HEK293 (cell line): ENCODE measurements at regions not wholly inside any gene's neighbourhood (a gene's known extent, or its start where the extent isn't known, plus 50 kb on each side); places are given as distances from the start of the nearest gene placed in this dataset.

Experiments used
- CTCF ChIA-PET: fragments of 350-600 bp; formaldehyde crosslinking; extraction: SDS; loops from one replicate; lab custom pipeline; 2021; ENCODE audit warnings: antibody characterized with exemption; lab: Yijun Ruan, JAX
- POLR2A ChIA-PET: fragments of 300-600 bp; formaldehyde crosslinking; extraction: SDS; loops from one replicate; lab custom pipeline; 2020; ENCODE audit warnings: antibody characterized with exemption, inconsistent platforms; lab: Yijun Ruan, JAX
- H3K27ac ChIP-seq: fragments of 200-500 bp; sonication (Bioruptor generic); 2 replicates; pipeline ENCODE4 v1.5.1; 2014; ENCODE audit warnings: low read depth, low read length, control low read depth, inconsistent platforms; ENCODE audit errors: extremely low read depth
- H3K36me3 ChIP-seq, 2 experiments: fragments of 200-500 bp in 1 of 2; sonication (Bioruptor generic) in 1 of 2; 1 replicate in 1 of 2; 2 replicates in 1 of 2; pipeline ENCODE4 v1.5.1; 2014 to 2017; ENCODE audit warnings: inconsistent platforms in 2 of 2, low read length in 2 of 2; ENCODE audit not compliant: control insufficient read depth in 2 of 2, insufficient read depth in 1 of 2
- H3K4me1 ChIP-seq: fragments of 200-500 bp; sonication (Bioruptor generic); 2 replicates; pipeline ENCODE4 v1.5.1; 2014; ENCODE audit warnings: mild to moderate bottlenecking, low read length, inconsistent platforms; ENCODE audit not compliant: control insufficient read depth, insufficient read depth
- H3K4me3 ChIP-seq: 2 replicates; pipeline ENCODE4 v1.5.1; 2011; ENCODE audit warnings: low read depth, mild to moderate bottlenecking, control low read depth, low read length, moderate library complexity
- H3K9me3 ChIP-seq: fragments of 200-500 bp; sonication (Bioruptor generic); 2 replicates; pipeline ENCODE4 v1.5.1; 2014; ENCODE audit warnings: low read depth, low read length, inconsistent platforms; ENCODE audit not compliant: control insufficient read depth, insufficient read depth
- IKZF3 ChIP-seq: fragments of 450-650 bp; IDR thresholded peaks from 2 replicates; pipeline ENCODE4 v1.5.0; 2018; ENCODE audit warnings: missing biosample characterization, mild to moderate bottlenecking, missing genetic modification characterization, moderate library complexity
- KLF16 ChIP-seq: fragments of 450-650 bp; formaldehyde crosslinking; IDR thresholded peaks from 2 replicates; pipeline ENCODE4 v1.5.1; 2017; ENCODE audit warnings: missing biosample characterization, missing genetic modification characterization
- PATZ1 ChIP-seq: fragments of 450-650 bp; formaldehyde crosslinking; IDR thresholded peaks from 2 replicates; pipeline ENCODE4 v1.5.1; 2016; ENCODE audit warnings: missing biosample characterization, missing genetic modification characterization
- PRDM6 ChIP-seq: fragments of 450-650 bp; formaldehyde crosslinking; IDR thresholded peaks from 2 replicates; pipeline ENCODE4 v1.5.1; 2017; ENCODE audit warnings: missing biosample characterization, missing genetic modification characterization
- ZBTB17 ChIP-seq: fragments of 450-650 bp; formaldehyde crosslinking; IDR thresholded peaks from 2 replicates; pipeline ENCODE4 v1.5.1; 2016; ENCODE audit warnings: missing biosample characterization, missing genetic modification characterization
- ZBTB49 ChIP-seq: fragments of 450-650 bp; formaldehyde crosslinking; IDR thresholded peaks from 2 replicates; pipeline ENCODE4 v1.5.1; 2016; ENCODE audit warnings: missing biosample characterization, missing genetic modification characterization, low read depth
- ZFP69B ChIP-seq: fragments of 450-650 bp; formaldehyde crosslinking; IDR thresholded peaks from 2 replicates; pipeline ENCODE4 v1.5.1; 2016; ENCODE audit warnings: missing biosample characterization, missing genetic modification characterization
- ZNF112 ChIP-seq: fragments of 450-650 bp; formaldehyde crosslinking; IDR thresholded peaks from 2 replicates; pipeline ENCODE4 v1.5.0; 2017; ENCODE audit warnings: missing biosample characterization, missing genetic modification characterization
- ZNF114 ChIP-seq: fragments of 450-650 bp; formaldehyde crosslinking; IDR thresholded peaks from 2 replicates; pipeline ENCODE4 v1.5.0; 2017; ENCODE audit warnings: missing biosample characterization, missing genetic modification characterization
- ZNF148 ChIP-seq: fragments of 450-650 bp; formaldehyde crosslinking; IDR thresholded peaks from 2 replicates; pipeline ENCODE4 v1.5.0; 2017; ENCODE audit warnings: missing biosample characterization, missing genetic modification characterization, borderline replicate concordance
- ZNF157 ChIP-seq: fragments of 450-650 bp; formaldehyde crosslinking; IDR thresholded peaks from 2 replicates; pipeline ENCODE4 v1.5.1; 2016; ENCODE audit warnings: missing biosample characterization, missing genetic modification characterization
- ZNF174 ChIP-seq: fragments of 450-650 bp; formaldehyde crosslinking; IDR thresholded peaks from 2 replicates; pipeline ENCODE4 v1.5.0; 2017; ENCODE audit warnings: missing biosample characterization, mild to moderate bottlenecking, missing genetic modification characterization
- ZNF2 ChIP-seq: fragments of 450-650 bp; formaldehyde crosslinking; IDR thresholded peaks from 2 replicates; pipeline ENCODE4 v1.5.1; 2016; ENCODE audit warnings: missing biosample characterization, missing genetic modification characterization
- ZNF223 ChIP-seq: fragments of 450-650 bp; formaldehyde crosslinking; IDR thresholded peaks from 2 replicates; pipeline ENCODE4 v1.5.1; 2016; ENCODE audit warnings: missing biosample characterization, missing genetic modification characterization
- ZNF248 ChIP-seq: fragments of 450-650 bp; formaldehyde crosslinking; IDR thresholded peaks from 2 replicates; pipeline ENCODE4 v1.5.1; 2017; ENCODE audit warnings: missing biosample characterization, missing genetic modification characterization
- ZNF266 ChIP-seq: fragments of 450-650 bp; formaldehyde crosslinking; IDR thresholded peaks from 2 replicates; pipeline ENCODE4 v1.5.1; 2016; ENCODE audit warnings: missing biosample characterization, missing genetic modification characterization, low read depth
- ZNF274 ChIP-seq, 2 experiments: fragments of 200-500 bp in 1 of 2; fragments of 450-650 bp in 1 of 2; sonication (Bioruptor generic) in 1 of 2; formaldehyde crosslinking in 1 of 2; IDR thresholded peaks; 2 replicates each; pipeline versions ENCODE4 v1.5.1 to v1.6.1; 2014 to 2016; ENCODE audit warnings: borderline replicate concordance in 1 of 2, inconsistent platforms in 1 of 2, low read length in 1 of 2, missing biosample characterization in 1 of 2, missing genetic modification characterization in 1 of 2
- ZNF449 ChIP-seq: fragments of 450-650 bp; formaldehyde crosslinking; IDR thresholded peaks from 2 replicates; pipeline ENCODE4 v1.5.1; 2017; ENCODE audit warnings: missing biosample characterization, mild to moderate bottlenecking, missing genetic modification characterization, moderate library complexity
- ZNF544 ChIP-seq: fragments of 450-650 bp; formaldehyde crosslinking; IDR thresholded peaks from 2 replicates; pipeline ENCODE4 v1.5.0; 2017; ENCODE audit warnings: missing biosample characterization, missing genetic modification characterization
- ZNF571 ChIP-seq: fragments of 450-650 bp; formaldehyde crosslinking; IDR thresholded peaks from 2 replicates; pipeline ENCODE4 v1.5.0; 2017; ENCODE audit warnings: missing biosample characterization, missing genetic modification characterization
- ZNF621 ChIP-seq: fragments of 450-650 bp; formaldehyde crosslinking; IDR thresholded peaks from 2 replicates; pipeline ENCODE4 v1.5.1; 2017; ENCODE audit warnings: missing biosample characterization, missing genetic modification characterization
- ZNF76 ChIP-seq: fragments of 450-650 bp; formaldehyde crosslinking; IDR thresholded peaks from 2 replicates; pipeline ENCODE4; 2016; ENCODE audit warnings: low read depth, missing biosample characterization, missing genetic modification characterization, borderline replicate concordance
- ZNF791 ChIP-seq: fragments of 450-650 bp; formaldehyde crosslinking; IDR thresholded peaks from 2 replicates; pipeline ENCODE4 v1.5.1; 2016; ENCODE audit warnings: missing biosample characterization, missing genetic modification characterization
- ZNF837 ChIP-seq: fragments of 450-650 bp; formaldehyde crosslinking; IDR thresholded peaks from 2 replicates; pipeline ENCODE4 v1.5.1; 2016; ENCODE audit warnings: missing biosample characterization, missing genetic modification characterization

GRCh38 chr4:179200681-179201080 is 1758.4 kb upstream of the AGA start:
- no peak for TF ChIP-seq ZNF112
- TF ChIP-seq PRDM6 (tag by site-specific recombination), result no peak
- TF ChIP-seq ZNF114 (tag by site-specific recombination), result no peak
- TF ChIP-seq ZNF248 (tag by site-specific recombination), result no peak
- no peak for TF ChIP-seq ZNF266 (tag by site-specific recombination)
- no peak for TF ChIP-seq ZNF837 (tag by site-specific recombination)
- no peak for TF ChIP-seq ZNF157
- TF ChIP-seq ZNF2, result no peak
- TF ChIP-seq ZNF791 (tag by site-specific recombination), result no peak
- TF ChIP-seq ZNF544 (tag by site-specific recombination), result no peak
- TF ChIP-seq ZBTB49 (tag by site-specific recombination), result no peak
- no peak for TF ChIP-seq PATZ1 (tag by site-specific recombination)
- no peak for TF ChIP-seq ZNF174 (tag by site-specific recombination)
- no peak for TF ChIP-seq ZNF148 (tag by site-specific recombination)
- ChIA-PET POLR2A (no interaction called here), CTCF (no interaction called here)
- H3K9me3 ChIP-seq, result no peaks in the 10 kb centered on the region
- H3K4me1 ChIP-seq, result no peaks in the 10 kb centered on the region
- H3K36me3 ChIP-seq, result no peaks in the 10 kb centered on the region
- H3K27ac ChIP-seq, result no peak overlapping the region
- no peak overlapping the region for H3K4me3 ChIP-seq

GRCh38 chr4:179225594-179225993 is 1783.4 kb upstream of the AGA start:
- Histone ChIP-seq H3K4me1 (no peaks in the 10 kb centered on the region), H3K27ac (no peak overlapping the region), H3K9me3 (no peaks in the 10 kb centered on the region), H3K4me3 (no peak overlapping the region), H3K36me3 (no peaks in the 10 kb centered on the region)
- CTCF ChIA-PET, result no interaction called here
- TF ChIP-seq IKZF3 (tag by site-specific recombination) (no peak), ZFP69B (tag by site-specific recombination) (no peak), ZBTB17 (tag by site-specific recombination) (no peak), ZNF76 (tag by site-specific recombination) (no peak), KLF16 (no peak), ZNF571 (tag by site-specific recombination) (no peak), ZNF449 (tag by site-specific recombination) (no peak), ZNF274 (IDR thresholded peaks at IDR 0.05; ENCODE audit: low read length) (no peak), ZNF274 (tag by site-specific recombination; IDR thresholded peaks at IDR 0.05; ENCODE audit: borderline replicate concordance) (no peak), ZNF223 (tag by site-specific recombination) (no peak), ZNF621 (tag by site-specific recombination) (no peak)
- POLR2A ChIA-PET, result no interaction called here
